HG03039 (cell line): ENCODE measurements at regions not wholly inside any gene's neighbourhood (a gene's known extent, or its start where the extent isn't known, plus 50 kb on each side); places are given as distances from the start of the nearest gene placed in this dataset.

Source experiments
- ATAC-seq: cut with Tn5 transposase; IDR thresholded peaks from one replicate; pipeline ENCODE4 v1.9.1; 2021; ENCODE audit warnings: mild to moderate bottlenecking, moderate library complexity; ENCODE audit not compliant: unreplicated experiment

DNA sequence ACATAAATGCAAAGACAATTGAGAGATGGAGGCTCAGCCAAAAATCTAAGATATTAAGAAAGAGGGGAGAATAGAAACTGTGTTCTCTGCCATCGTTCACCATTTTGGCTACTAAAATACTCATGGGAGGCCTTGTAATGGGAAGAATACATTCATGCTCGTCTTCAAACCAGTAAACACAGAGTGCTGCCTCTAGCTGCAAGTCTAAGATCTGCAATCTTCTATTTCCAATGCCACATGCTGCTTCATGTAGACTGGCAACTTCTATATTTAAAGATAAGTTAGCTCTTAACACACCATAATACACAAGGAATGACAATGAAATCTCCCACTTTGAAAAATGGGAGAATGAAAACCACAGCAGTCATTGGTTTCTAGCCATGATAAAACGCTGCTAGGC, 387.3 kb downstream of the HS3ST3B1 start:
- no peak for ATAC-seq

DNA sequence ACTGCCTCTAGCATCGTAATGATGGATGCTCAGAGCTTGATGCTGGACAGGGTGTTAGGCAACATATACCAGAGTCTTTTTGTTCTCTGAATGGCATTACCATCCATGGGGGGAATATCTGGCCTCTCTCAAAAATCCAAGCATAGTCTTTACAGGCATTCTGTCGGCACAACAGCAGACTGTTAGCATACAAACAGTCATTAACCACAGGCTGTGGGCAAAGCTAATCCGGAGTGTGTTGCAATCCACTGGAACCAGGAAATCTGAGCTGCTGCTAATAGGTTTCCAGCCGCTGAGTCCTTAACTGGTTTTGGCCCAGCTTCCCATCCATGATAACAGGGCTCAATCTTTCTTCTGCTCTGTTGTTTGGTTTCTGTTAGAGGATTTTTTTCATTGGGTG, 371.9 kb downstream of the HS3ST3B1 start:
- no peak for ATAC-seq

DNA sequence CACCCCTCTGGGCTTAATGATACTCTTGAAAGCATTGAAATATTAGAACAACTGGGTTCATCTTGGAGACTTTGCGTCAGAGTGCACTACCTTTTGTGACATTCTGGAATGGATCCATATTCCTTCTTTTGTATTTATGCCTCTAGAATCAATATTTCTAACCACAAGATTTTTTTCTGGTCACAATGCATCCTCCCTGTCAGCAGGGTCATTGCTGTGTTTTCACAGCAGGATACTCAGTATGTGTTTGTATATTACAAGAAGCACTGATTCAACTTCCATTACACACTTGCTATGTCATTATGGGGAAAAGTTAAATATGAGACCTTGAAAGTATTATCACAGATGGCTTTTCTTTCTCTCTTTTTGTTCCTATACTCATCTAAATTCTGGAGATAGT, 370.0 kb downstream of the HS3ST3B1 start:
- no peak for ATAC-seq

DNA sequence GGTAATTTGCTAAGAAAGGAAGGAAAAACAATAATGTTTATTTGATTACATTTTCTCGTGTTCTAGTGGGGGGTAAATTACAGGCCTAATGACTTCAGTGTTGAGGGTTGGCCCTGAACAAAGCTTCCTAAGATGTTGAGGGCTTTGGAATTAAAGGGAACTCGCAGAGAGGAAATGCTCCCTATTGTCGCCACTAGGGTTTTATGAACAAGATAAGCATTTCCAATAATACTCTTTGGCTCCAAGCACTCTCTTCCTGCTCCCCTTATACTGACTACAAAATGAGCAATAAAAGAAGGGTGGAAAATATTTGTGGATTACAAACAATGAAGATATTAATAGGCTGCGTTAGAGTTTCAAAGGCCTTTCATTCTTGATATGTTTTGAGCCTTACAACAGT, 363.6 kb downstream of the HS3ST3B1 start:
- no peak for ATAC-seq

DNA sequence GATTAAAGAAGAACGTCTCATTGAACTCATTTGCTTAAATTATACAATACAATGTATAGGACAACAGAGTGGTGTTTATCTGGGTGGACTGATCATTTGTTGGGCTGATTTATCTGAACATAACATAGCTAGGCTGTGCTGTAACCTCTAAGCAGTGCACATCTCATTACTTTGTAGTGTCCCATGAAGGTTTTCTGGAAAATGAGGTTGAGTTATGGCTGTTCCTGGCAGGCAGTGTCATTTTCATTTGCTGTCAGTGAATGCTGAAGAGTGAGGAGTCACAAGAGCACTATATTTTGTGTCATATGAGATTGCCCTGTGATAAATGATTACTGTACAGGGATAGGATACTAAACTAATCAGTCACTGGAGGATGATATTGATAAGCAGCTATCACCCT, 340.2 kb downstream of the HS3ST3B1 start:
- ATAC-seq = no peak

DNA sequence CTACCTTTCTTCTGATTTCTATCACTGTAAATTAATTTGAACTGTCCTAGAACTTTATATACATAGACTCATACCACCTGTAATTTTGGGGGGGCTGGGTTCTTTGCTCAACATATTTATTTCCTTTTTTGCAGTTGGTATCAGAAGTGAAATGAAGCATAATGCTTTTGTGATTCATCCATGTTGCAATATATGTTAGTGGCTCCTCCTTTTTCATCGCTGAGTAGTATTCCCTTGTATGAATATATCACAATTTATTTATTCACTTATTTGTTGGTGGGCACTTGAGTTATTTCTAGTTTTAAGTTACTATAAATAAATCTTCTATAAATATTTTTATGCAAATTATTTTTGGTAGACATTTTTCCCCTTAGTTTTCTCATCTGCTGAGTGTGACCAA, 336.4 kb downstream of the HS3ST3B1 start:
- ATAC-seq = no peak

DNA sequence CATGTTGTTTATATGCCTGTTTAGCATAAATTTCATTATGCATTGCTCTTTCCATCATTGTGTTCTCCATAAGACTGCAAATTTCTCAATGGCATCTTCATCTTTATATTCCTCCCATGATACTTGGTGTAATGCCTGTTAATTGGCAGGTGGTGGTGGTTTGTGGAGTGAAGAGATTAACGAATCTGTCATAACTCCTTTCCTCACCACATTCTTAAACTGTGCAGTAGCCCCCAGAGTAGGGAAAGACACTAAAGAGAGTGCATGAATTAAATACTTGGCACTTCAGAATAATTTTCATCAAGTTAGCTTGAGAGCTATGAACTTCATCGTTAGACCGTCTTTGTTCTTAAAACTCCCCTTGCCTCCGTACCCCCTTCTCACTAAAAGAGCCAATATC, 329.7 kb downstream of the HS3ST3B1 start:
- no peak for ATAC-seq

DNA sequence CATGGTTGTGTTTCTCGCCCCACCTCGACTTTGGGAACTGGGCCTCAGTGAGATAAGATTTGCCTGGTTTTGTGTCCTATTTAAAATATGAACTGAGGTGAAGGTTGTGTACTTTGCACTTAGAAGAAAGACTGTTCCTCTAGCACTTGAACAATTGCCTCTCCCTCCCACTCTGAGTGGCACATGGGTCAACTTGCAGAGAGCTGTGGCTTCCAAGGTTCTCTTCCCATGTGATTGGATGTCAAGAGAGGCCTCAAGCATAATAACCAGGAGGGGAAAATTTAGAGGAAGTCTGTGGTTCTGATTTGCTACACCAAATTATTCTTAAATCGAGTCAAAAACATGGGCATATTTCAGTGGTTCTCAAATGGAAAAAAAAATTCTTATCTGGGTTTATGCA, 329.2 kb downstream of the HS3ST3B1 start:
- no peak for ATAC-seq

DNA sequence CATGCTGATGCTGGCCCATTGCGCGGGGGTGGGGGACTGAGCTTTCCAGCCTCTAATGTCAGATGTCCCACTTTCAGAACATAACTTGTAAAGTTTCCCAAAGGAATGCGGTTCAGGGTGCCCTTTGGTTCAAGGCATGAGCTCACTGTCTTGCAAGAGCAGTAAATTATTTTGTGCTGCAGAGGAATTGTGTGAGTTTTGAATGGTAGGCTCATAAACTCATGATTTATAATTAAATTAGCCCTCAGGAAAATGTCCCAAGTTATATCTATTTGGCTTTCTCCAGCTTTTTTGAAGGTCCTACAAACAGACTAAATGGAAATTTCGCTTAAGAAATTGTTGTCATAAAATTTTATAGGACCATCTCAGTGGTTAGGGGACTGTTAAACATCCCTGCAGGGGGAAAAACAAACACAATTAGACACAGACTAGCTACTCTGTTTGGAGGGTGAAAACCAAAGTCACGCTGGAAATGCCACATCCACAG, 321.8 kb downstream of the HS3ST3B1 start:
- ATAC-seq = no peak

DNA sequence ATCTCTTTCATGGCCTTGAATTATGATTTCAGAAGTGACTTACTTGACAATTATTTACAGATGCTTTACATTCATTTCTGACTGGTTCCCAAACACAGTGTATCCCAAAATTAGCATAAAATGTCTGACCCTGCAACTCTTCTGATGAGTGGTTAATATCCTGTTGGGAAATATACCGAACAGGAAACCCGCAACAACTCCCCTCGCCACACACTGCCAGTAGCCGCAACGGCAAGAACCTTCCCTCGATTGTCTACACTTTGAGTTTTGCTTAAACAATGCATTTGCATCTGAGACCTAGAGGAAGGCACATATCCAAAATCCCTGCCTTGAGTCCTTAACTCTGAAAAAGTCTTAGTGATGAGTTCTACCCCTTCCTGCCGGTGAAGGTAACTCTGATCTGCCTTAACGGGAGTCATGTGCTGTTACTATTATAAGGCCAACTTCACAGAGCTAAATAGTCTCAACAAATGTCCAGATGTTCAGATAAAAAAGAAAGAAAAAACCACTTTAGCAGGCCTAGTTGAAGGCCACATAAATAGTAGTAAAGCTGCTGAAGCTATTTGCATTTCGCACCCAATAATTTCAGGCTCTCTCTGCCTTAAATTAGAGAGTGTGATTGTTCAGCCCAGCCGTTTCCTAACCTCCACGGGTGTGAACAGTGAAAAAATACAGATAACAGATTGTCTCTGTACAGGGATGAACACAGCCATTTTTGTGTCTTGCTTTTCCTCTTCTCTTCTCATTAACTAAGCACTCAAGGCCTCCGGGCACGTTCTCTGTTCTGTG, 321.1 kb downstream of the HS3ST3B1 start:
- ATAC-seq = no peak

DNA sequence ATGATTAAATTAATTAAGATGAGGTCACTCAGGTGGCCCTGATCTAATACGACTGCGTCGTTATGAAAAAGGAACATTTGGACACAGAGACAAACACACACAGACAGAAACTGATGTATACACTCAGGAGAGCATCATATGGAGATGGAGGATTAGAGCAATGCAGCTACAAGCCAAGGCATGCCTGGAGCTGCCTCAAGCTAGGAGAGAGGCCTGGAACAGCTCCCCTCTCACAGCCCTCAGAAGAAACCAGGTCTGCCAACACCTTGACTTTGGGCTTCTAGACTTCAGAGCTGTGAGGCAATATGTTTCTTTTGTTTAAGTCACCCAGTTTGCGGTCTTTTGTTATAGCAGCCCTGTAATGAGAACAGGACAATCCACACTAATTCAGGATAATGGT, 318.9 kb downstream of the HS3ST3B1 start:
- no peak for ATAC-seq

DNA sequence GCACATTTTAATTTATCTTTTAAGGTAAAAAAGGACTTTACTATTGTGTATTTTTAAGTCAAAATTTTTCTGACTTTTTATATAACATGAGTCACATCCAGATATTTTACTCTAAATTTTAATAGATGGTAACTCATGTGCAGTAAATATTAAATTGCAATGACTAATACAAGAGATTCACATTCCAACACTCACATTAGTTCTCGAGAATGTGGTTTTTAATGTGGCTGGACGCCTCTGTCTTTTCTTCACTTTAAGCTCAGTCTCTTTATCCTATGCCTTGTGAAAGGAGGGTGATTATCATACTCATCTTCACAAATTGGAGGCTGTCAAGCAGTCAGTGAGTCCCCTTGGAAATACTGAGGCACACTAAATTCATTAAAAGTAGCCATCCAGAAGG, 315.6 kb downstream of the HS3ST3B1 start:
- ATAC-seq = no peak

DNA sequence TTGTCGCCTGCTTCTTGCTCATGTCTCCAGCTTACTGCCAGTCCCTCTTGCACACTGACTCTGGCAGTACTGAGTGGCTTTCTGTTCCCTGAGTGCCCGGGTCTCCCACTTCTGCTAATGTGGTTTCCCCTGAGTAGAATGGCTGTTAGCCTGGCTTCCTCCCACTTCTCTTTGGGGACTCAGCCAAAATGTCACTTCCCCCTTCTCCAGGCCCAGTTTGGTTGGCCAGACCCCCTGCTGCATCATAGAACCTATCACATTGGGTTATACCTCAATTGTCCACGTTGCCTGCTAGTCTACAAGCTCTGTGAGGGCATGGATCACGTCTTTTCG, 304.4 kb downstream of the HS3ST3B1 start:
- no peak for ATAC-seq

DNA sequence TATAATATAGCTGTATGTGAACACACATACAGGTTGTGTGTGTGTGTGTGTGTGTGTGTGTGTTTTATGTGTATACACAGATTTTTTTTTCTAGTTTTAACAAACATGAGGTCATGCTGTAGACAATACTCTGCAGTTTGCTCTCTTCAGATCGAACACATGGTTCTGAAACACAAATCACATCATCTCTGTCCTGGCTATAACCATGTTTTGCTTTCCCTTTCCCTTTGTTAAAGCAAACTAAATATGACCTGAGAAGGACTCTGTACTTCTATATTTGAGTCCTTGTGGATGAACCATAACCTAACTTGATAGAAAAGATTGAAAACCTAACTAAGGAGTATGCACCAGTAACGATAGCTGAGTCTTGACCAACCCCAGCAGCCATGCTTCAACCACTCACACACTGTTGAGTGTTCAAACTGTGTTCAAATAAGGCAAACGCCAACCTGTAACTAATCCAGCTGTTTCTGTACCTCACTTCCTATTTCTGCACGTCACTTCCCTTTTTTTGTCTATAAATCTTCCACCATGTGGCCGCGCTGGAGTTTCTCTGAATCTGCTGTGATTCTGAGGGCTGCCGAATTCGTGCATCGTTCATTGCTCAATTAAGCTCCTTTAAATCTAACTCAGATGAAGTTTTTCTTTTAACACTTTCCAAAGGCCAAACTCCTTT, 303.8 kb downstream of the HS3ST3B1 start:
- ATAC-seq = no peak

DNA sequence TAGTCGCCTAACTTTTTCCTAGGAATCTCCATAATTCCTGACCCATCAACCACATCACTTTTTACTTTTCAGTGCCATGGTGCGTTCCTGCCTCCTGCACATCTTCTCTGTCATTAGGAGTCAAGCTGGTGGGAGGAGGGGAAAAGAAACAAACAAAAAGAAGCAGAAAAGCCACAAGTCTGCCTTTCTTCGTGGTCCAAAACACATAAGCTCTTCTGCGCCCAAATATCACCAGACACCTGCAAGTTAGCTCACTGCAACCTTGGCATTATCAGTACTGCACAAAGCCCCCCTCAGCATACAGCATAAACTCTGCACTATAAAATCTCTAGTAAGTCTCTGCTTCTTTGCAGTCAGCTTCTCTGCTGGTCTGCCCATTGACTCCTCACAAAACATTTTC, 295.3 kb downstream of the HS3ST3B1 start:
- no peak for ATAC-seq

DNA sequence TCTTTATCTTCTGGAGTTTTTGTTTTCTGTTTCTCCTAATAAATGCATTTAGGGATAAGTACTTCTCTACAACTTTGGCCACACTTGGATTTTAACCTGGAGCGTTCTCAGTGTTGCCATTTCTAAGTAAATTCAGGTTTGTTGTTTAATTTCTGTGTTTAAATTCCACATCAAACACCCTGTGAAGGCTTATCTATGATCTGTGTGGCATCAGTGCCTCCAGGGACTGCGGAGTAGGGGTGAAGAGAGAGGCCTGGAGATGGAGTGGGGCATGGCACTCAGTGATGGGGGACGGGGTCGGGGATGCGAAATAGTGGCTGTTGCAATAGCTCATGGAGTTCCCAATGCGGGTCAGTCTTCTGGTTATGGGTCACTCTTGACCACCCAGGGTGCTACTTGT, 294.8 kb downstream of the HS3ST3B1 start:
- no peak for ATAC-seq

DNA sequence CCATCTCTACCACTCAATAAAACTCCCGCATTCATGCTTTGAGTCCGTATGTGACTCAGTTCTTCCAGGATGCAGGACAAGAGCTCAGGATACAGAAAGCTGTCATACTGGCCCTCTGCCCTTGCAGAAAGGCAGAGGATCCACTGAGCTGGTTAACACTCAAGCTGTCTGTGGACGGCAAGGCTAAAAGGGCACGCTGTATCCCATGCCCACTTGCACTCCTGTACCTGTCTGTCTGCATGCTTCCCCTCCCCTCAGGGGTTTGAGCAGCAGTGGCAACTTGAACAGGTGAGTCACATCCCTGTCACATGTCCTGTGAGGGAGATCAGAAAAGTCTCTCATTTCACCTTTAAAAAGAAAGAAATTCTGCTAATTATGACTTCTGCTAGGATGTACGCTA, 293.8 kb downstream of the HS3ST3B1 start:
- no peak for ATAC-seq

DNA sequence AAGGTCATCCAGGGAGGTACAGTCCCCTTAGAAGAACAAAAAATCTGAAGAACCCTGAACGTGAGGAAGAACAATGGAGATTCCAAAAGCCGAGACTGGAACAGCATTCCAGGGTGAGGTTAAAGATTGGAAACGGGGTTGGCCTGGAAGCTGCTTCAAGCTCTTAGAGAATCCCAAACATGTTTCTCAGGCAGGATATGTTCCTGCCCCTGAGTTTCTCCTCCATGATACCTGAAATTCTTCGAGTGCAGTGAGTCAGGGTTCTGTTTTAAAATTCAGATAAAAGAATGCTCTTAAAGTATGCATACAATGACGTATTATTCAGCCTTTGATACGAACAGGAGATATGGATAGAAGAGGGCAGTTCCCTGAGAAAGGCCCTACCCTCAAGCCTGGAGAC, 293.1 kb downstream of the HS3ST3B1 start:
- ATAC-seq = no peak

DNA sequence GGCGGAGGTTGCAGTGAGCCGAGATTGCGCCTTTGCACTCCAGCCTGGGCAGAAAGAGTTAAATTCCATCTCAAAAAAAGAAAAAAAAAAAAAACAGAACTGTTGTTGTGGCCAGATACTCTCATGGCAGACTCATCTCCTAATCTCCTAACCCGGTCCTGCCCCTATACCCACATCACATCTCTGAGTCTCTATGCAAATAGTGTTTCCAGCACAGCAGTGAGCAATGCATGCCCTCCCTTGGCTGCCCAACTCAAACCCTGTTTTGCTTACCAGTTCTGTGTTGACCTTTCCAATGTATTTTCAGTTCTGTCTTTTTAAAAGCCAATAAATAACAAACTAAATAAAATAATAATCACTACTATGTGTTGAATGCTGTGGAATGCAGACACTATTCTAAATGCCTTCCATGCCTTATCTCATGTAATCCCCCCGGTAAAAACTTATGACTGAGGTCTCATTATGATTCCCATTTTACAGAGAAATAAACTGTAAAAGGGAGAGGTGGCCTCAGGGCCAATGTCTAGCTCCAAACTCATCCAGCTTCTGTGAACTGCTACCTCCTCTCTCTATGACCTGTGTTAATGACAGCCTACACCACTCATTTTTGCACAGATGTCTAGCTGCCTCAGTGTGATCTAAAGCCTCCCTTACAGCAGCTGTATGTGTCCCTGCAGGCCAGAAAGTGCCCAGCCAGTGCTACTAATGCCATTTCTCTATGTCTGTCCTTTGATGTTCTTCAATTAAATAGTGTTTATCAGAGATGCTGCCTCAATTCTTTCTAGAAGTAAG, 289.8 kb downstream of the HS3ST3B1 start:
- no peak for ATAC-seq

DNA sequence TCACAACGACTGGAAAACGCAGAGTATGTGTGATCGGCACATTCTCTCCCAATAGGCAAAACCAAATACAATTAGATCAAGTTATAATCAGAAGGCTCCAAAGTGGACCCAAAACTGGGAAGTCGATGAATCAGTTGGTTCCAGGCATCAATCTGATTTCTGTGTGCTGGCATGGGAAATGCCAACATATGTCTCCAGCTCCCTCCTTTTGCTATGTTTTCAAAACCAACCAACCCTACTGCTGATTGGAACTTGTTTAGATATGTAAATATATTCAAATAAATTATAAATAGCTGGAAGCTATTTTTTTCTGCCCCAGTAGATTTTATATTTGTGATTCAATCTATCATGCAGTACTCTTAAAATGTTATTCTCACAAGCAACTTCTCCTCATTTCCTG, 284.2 kb downstream of the HS3ST3B1 start:
- no peak for ATAC-seq

DNA sequence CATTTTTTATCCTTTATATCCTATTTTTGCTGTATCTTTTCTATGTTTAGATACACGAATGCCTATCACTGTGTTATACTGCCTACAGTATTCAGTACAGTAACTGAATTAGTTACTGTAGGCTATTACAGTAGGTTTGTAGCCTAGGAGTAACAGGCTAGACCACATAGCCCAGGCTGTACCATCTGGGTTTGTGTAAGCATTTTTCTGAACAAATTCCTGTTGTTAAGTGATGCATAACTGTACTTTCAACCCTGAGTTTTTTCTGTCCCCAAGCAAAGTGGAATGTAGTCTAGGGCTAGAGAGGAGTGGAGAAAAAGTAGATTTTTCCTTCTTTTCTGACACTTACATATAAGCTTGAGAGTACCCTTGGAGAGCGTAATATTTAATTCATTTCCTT, 282.1 kb downstream of the HS3ST3B1 start:
- ATAC-seq = no peak
